GM21423 (cell line): ENCODE measurements at regions not wholly inside any gene's neighbourhood (a gene's known extent, or its start where the extent isn't known, plus 50 kb on each side); places are given as distances from the start of the nearest gene placed in this dataset.
"Not testable (repeated sequence)": the region's sequence is repeated elsewhere in the genome, so short reads cannot be mapped to it uniquely, and the experiment has no call there.

Source experiments
- ATAC-seq: cut with Tn5 transposase; IDR thresholded peaks from one replicate; pipeline ENCODE4 v1.9.1; 2021; ENCODE audit warnings: mild to moderate bottlenecking, moderate library complexity; ENCODE audit not compliant: unreplicated experiment

DNA sequence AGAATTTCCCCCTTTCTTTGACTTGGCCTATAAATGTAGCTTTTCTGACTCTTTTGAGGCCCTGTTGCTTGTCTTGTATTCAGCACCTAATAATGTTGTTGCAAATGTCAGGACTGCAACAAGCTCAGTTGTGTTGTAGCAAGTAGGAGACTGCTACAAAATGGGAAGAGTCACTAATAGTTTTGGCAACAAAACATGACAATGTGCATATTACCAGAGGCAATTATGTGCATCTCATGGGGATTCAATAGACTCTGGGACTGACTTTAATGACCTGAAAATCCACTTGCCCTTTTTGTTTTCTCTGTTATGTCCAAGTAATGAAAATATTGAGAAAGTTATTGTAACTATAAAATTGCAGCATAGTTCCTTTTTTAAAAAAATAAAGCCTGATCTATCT lies 368.4 kb downstream of the OSTF1 start:
- ATAC-seq: no peak

DNA sequence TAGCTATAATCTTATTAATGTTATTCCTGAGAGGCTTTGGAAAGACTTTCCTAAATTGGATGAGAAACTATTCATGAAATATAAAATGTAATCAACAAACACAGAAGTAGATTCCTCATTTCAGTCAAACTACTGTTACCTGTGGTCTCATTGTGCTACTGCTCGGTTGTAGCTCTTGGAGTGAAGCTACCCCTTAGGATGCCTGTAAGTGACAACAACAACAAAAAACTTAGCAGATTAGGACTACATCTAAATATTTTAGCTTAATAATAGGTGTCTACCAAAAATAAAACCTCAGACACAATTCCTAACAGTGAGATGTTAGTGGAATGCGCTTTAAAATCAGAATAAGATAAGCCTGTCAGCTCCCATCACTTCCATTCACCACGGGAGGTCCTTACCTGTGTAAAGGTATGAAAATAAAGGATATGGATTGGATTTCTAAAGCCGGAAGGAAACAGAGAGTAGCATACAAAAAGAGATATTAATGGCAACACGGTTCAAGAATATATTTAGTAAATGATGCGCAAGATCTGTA lies 369.2 kb downstream of the OSTF1 start:
- ATAC-seq: no peak

DNA sequence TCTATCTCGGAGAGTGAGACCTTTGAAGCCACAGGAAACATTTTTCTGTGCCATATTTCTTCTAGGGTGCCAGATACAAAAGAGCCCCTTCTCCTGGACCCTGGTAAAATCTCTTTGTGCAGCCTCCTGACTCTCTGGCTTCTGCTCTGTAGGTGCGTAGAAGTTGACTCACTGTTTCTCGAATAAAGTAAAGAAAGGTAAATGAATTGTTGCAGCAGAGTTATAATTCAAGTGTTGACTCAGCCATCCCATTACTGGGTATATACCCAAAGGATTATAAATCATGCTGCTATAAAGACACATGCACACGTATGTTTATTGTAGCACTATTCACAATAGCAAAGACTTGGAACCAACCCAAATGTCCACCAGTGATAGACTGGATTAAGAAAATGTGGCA lies 371.0 kb downstream of the OSTF1 start:
- not testable (repeated sequence) for ATAC-seq

DNA sequence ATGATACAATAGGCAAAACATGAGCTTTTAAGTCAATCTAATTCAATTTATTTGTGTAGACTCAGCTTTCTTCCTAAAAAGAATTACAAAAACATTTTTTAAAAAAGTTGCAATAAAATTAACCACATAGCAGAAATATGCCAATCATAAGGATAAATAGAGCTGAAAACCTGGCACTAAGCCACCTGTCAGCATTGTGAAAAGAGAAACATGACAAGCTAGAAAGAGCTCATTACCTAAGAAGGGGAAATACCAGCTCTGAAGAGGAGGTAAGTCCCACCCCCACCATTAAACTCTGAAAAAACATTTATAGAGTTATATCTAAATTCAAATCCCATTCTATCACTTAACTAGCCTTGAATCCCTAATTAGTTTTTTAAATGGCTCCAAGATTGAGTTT lies 372.9 kb downstream of the OSTF1 start:
- no peak for ATAC-seq

DNA sequence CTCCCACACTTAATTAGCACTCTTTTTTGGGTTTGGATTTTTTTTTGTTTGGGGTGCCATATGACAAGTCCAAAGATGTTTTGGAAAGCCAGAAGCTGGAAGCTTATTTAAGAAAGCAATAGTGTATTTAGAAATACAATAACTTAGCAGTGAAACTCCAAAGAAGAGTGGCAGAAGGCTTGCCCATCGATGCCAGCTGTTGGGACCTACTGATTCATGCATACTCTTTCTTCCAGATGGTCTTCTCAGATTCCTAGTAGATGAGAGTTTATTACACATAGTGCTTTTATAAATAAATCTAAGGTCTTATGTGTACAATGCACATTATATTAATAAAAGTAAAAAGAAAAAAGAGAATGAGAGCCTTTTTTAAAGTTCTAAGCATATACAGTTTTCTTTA lies 374.6 kb downstream of the OSTF1 start:
- ATAC-seq: no peak

DNA sequence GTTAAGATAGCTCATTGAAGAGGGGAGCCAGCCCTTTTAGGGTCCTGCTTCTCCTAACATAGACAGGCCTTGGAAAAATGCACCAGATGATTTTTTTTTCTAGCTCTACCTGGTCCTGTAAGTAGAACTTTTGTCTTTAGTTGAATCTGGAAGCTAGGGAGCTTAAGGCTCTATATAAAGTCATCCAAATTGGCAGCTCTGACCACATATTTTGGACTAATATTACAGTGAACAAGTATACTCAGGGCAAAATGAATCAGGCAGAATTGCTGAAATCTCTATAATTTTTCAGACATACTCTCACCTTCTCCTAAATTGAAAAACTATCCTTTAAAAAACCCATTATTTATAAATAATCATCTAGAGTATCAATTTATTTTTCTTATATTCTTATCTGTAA lies 375.6 kb downstream of the OSTF1 start:
- no peak for ATAC-seq

DNA sequence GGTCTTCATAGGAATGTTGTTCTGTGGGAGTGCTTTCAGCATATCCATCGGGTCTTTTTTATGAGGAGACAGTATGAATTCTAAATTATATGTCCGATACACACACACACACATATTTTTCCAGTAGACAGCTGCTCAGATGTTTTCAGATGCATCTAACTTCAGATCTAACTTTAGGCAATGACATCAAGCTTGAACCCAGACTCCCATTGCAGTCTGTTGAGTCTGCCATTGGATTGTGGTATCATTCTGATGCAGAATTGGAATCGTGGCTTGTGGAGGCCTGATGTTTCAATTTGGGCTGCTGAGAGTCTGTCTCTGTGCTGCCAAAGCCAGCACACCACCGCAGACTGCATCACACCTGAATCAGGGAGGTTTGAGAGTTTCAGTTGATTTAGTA lies 376.4 kb downstream of the OSTF1 start:
- no peak for ATAC-seq

DNA sequence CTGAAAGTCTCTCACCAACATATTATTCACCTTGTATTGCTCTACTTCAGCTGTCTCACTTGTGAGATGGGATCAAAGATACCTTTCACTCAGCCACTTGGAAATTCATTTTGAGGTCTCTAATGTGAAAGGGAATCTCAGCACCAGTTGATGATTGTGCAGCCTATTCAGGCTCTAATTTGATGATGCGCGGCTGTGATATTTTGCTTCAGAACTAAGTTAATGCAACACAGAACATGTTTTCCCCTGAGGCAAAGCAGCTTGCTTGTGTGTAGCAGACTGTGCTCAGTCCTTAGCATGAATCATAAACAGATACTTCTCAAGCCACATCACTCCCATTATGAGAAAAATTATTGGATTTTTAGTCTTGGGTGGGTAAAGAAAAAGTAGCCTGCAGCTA lies 378.8 kb downstream of the OSTF1 start:
- ATAC-seq: no peak

DNA sequence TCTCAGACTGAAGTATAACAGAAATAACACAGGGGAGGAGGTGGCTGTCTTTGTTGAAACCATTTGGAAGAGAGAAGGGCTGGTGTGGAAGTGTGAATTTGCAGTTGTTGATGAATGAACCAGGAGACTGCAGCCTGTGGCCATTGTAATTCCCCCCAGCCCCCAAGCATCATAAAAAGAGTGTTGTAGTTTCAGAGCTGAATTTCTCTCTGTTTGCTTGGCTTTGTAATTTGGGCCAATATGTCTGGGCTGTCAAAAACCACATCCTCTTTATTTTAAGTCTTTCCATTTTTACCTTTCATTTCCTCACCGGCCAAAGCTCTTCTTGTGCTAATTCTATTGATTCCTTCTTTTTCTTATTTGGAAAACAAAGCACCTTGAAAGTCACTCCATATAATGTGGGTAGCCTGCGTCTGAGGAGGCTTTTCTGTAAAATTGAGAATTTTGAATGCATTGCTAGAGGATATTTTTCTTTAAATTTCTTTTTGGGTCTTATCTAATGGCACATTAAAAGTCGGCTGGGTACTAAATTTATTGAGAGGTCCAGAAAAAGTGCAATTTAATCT lies 383.3 kb downstream of the OSTF1 start:
- no peak for ATAC-seq

DNA sequence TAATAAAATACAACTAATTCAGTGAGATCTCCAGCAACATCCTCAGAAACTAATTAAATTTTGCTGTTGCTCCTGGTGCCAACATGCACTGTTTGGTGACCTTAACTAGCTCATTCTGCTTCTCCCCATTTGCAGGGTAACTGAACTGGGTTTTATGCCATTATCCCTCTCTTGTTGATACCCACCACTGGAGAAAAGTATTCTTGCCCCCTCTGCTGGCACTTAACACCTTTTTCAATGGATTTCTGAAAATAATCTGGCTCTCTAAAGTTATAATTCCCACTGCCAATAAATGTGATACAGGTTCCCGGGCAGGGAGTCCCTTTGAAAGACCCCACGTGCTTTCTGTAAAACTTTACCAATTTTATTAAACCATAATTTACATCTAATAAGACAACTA lies 394.3 kb downstream of the OSTF1 start:
- ATAC-seq: no peak

DNA sequence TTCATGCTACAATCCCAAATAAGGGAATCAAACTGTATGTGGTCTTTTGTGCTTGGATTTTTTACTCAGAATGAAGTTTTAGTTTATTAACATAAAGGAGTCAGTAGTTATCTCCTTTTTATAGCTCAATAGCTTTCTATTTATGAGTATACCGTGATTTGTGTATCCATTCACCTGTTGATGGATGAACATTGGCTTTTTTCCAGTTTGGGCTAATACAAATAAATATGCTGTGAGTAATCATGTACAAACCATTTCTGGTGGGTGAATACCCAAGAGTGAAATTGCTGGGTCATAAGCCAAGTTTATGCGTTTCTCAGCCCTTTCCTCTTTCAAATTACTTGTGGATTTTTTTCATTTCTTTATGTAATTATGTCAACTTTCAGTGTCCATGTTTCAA lies 395.3 kb downstream of the OSTF1 start:
- ATAC-seq: no peak

DNA sequence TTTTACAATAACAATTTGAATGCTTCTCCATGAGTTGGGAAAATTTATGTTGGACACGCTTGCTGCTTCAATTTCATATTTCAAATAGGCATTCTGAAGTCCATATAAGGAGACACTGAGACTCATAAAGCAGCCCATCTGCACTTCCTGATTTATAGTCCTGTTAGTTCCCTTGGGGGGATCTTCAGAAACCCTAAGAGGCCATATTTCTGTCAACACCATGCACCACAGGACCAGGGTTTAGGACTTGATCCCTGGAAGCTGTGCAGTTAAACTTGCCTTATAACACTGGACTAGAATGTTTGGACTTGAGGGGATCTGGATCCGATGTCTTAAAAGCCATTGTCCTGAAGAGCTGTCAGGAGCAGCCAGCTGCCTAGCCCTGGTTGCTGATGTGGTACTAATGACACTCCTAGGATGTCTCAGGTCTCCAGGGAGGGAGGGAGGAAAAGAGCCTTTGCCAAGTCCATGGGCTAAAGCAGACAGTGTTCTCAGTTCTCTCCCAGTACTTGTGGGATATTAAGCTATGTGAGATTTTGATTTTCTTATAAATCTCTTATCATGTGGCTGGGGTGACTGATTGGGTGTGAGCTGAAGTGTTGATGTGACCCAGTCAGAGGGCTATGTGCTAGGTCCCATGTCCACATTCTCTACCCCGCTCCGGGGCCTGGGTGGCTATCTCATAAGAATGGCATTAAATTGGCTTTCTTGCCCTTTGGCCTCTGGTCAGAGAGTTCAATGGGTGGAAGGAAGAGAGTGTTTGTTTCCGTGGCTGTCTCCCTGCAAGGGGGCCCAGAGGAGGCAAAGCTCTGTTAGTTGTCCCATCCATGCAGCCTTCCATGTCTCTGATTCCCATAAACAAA lies 399.8 kb downstream of the OSTF1 start:
- no peak for ATAC-seq

DNA sequence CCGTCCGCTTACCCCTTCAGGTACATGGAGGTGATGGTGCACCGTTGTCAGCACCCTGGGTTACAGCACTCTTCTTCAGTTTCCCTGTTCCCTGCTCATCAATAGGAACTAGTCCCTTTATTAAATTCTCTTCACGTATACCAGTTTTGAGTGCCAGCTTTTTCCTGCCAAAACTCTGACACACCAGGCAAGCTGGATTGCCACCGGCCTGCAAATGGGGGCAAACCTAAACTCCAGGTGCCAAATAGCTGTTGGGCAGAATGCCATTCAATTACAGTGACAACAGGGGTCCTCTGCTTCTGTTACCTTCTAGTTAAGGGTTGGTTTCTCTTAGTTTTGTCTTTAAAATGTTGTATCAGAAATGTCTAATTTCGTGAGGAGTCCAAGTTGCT lies 400.4 kb downstream of the OSTF1 start:
- no peak for ATAC-seq

DNA sequence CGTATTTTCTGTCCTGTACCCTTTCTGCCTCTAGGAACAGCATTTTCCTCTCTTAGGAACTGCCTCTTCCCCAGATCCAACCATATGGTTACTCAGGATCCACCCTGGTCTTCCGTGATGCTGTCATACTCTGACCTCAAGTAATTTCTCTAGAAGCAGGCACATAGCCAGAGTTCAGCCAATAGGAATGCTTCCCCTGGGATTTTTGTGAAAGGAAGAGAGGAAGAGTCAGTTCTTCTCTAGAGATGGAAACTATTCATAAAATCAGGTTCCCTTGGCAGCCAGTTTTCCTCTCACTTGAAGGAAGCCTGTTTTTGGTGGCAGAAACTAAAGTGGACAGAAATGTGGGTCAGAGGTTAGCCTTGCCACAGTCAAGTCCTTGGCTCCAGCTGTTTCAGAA lies 400.1 kb upstream of the PCSK5 start:
- no peak for ATAC-seq

DNA sequence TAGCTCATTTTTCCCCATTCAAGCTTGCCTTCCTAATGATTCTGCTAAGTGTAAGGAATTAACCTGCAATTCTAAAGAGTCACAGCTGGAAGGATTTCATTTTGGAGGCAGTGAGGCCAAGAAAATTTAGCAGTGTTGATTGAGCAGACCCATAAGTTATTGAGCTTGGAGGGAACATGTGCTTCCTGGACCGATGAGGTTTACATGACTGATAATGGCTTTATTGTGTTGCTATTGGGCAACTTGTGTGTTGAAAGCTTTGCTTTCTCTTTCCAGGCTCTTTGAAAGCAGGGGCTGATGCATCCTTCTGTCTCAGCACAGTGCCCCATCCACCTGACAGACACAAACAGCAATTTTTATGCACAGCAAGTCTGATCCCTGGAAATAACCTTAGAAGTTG lies 398.9 kb upstream of the PCSK5 start:
- ATAC-seq: no peak

DNA sequence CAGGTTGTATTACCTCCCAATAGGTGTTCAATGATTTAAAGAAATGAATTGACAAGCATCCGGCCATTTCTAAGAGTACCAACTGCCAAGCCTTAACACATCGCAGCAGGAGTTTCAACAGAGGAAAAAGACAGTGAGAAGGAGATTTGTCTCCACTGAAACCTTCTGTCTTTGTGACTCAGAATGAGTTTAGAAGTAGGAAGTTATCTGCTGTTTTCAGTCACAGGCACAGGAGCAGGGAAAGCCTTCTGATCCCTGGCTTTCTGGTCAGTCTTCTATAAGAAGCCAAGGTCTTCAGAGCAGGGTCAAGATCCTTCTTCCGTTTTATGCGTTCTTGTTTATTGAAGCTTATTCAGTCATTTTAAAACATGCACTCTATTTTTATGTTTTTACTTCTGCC lies 390.7 kb upstream of the PCSK5 start:
- ATAC-seq: no peak

DNA sequence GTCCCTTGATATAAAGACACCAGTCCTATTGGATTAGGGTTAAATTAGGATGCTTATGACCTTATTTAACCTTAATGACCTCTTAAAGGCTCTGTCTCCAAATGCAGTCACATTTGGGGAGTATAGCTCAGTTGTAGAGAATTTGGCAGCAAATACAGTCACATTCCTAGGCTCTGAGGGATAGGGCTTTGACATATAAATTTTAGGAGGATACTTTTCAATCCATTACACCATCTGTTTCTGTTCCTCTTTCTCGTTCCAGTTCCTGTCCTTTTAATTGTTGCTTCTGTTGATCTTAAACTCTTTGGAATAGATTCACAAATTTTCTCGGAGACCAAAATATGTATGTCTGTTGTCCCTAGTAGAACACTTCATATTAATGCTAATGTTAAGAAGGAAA lies 390.0 kb upstream of the PCSK5 start:
- ATAC-seq: no peak

DNA sequence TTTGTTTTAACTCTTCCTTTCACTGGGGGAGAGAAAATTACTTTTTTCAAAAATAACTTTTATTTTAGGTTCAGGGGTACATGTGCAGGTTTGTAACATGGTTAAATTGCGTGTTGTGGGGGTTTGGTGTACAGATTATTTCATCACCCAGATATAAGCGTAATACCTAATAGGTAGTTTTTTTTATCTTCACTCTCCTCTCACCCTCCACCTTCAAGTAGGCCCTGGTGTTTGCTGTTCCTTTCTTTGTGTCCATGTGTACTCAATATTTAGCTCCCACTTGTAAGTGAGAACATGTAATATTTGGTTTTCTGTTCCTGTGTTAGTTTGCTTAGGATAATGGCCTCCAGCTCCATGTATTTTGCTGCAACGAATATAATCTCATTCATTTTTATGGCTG lies 389.5 kb upstream of the PCSK5 start:
- ATAC-seq: not testable (repeated sequence)

DNA sequence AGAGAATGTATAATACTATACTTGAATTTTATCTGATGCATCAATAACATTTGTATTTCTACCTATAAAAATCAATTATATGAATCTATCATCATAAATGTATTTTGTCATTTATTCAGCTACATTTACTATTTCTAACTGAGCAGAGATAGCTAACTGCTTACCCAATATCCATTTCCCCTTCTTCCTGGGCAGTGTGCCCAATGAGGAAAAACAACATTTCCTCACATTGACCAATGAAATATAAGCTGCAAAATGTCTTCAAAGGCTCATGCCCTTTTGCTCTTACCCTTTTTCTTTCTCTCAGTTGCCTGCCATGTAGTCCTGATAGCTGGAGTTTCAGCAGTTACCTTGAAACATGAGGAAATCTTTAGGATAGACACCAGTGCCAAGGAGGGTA lies 385.8 kb upstream of the PCSK5 start:
- ATAC-seq: no peak

DNA sequence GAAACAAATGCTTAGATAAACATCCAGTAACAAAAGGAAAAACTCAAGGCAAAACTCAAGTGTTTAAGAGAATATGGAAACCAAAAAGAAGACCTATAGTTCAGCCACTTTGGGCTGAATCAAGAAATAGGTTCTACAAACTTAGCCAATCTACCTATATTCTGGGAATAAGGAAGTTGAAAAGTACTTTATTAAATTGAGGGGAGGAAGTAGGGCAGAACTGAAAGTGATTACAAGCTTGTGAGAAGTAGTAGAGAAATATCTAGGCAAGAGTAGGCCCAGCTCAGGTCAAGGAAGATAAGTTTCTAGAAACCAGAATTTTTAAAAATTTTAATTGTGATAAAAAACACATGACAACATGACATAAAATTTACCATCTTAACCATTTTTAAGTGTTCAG lies 384.8 kb upstream of the PCSK5 start:
- ATAC-seq: no peak

DNA sequence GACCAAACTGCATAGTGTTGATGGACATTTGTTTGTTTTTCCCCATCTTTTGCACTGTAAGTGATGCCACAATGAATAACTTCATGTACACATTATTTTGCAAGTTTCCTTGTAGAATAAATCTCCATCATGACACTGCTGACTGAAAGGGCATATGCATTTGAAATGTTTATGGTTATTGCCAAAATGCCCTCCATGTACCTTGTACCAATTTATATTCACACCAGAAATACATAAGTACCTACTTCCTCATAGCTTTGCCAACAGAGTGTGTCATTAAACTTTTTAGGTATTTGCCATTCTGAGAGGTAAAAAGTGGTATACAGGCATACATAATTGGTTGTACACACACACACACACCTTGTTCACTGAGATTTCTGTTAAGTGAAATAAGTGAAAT lies 361.0 kb upstream of the PCSK5 start:
- ATAC-seq: no peak

DNA sequence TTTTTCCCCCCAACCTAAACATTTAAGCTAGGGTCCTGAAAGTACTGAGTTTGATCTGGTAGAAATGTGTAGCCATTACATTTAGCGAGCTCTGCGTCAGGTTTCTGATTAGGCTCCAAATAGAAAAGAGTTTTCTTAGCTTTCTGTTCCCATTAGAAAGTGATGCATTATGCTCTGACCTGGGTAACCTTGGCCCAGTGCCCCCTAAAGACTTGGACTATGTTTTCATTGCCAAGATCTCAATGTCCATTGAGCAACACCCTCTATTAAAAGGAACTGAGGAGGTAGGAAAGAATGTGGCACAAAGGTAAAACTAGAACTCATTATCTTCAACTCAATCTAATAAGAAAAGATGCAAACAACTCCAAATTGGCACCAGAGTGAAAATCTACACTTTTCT lies 358.9 kb upstream of the PCSK5 start:
- ATAC-seq: no peak
